Activated B cell treated with CpG ODN at 0.5 μM for 24 hours (primary cell): ENCODE measurements at regions not wholly inside any gene's neighbourhood (a gene's known extent, or its start where the extent isn't known, plus 50 kb on each side); places are given as distances from the start of the nearest gene placed in this dataset.

Experiments used
- ATAC-seq: fragments of 200-7000 bp; cut with Tn5 transposase; one replicate; pipeline ENCODE4 v1.10.0; 2021; ENCODE audit warnings: low read depth, mild to moderate bottlenecking, moderate library complexity
- CTCF ChIA-PET: fragments of 350-600 bp; sonication (Branson Sonifier 250); formaldehyde crosslinking; loops from one replicate; lab custom pipeline; 2021; ENCODE audit warnings: antibody characterized with exemption; lab: Charles Lee
- POLR2A ChIA-PET: fragments of 350-600 bp; sonication (Branson Sonifier 250); formaldehyde crosslinking; loops from one replicate; lab custom pipeline; 2021; ENCODE audit warnings: antibody characterized with exemption; lab: Charles Lee
- DNase-seq: peaks from one replicate; pipeline ENCODE4 v3.0.0; 2022
- H3K27ac Mint-ChIP-seq: one replicate; pipeline ENCODE4 v1.8.0; 2020; ENCODE audit warnings: mixed read lengths
- H3K27me3 Mint-ChIP-seq: one replicate; pipeline ENCODE4 v1.8.0; 2021; ENCODE audit warnings: mixed read lengths
- H3K36me3 Mint-ChIP-seq: one replicate; pipeline ENCODE4 v1.8.0; 2021; ENCODE audit warnings: low read depth, mixed read lengths
- H3K4me1 Mint-ChIP-seq: one replicate; pipeline ENCODE4 v1.8.0; 2021; ENCODE audit warnings: mixed read lengths
- H3K4me3 Mint-ChIP-seq: one replicate; pipeline ENCODE4 v1.8.0; 2020; ENCODE audit warnings: mild to moderate bottlenecking, mixed read lengths
- H3K9me3 Mint-ChIP-seq: one replicate; pipeline ENCODE4 v1.8.0; 2020; ENCODE audit warnings: mixed read lengths
- CTCF ChIP-seq: fragments of 200-600 bp; IDR thresholded peaks from one replicate; pipeline ENCODE4 v1.8.0; 2022; ENCODE audit warnings: antibody characterized with exemption, mild to moderate bottlenecking
- intact Hi-C: fragments of 100-400 bp; cut with micrococcal nuclease; formaldehyde crosslinking; loops from one replicate; pipeline ENCODE4 v1.15.1; 2024

GRCh38 chr7:136064627-136065237, 87.6 kb upstream of the MTPN start:
- Mint-ChIP-seq H3K27ac (no peak overlapping the region), H3K4me3 (no peak overlapping the region), H3K27me3 (no peaks in the 10 kb centered on the region), H3K9me3 (no peaks in the 10 kb centered on the region), H3K36me3 (no peaks in the 10 kb centered on the region), H3K4me1 (no peaks in the 10 kb centered on the region)
- no peak for TF ChIP-seq CTCF
- ChIA-PET CTCF (no interaction called here), POLR2A (no interaction called here)
- intact Hi-C loops = no loop called here
- DNase-seq (no peak), ATAC-seq (no peak)

- no peak overlapping the region for H3K27ac Mint-ChIP-seq
- ATAC-seq = no peak
- ChIA-PET POLR2A (no interaction called here), CTCF (no interaction called here)
- no peak for DNase-seq
- intact Hi-C loops = no loop called here
- no peaks in the 10 kb centered on the region for H3K36me3 Mint-ChIP-seq
- H3K4me3 Mint-ChIP-seq = no peak overlapping the region
- TF ChIP-seq CTCF = no peak
- no peaks in the 10 kb centered on the region for H3K9me3 Mint-ChIP-seq
- no peaks in the 10 kb centered on the region for H3K27me3 Mint-ChIP-seq
- H3K4me1 Mint-ChIP-seq = no peaks in the 10 kb centered on the region
Observed at GRCh38 chr7:136064081-136064480, 86.9 kb upstream of the MTPN start.

GRCh38 chr7:136063326-136063666, 86.1 kb upstream of the MTPN start:
- no peak for TF ChIP-seq CTCF
- no peak overlapping the region for H3K4me3 Mint-ChIP-seq
- no peaks in the 10 kb centered on the region for H3K36me3 Mint-ChIP-seq
- no peaks in the 10 kb centered on the region for H3K27me3 Mint-ChIP-seq
- intact Hi-C loops = no loop called here
- no peak for DNase-seq
- POLR2A ChIA-PET = no interaction called here
- no peaks in the 10 kb centered on the region for H3K4me1 Mint-ChIP-seq
- ATAC-seq = no peak
- no peaks in the 10 kb centered on the region for H3K9me3 Mint-ChIP-seq
- no peak overlapping the region for H3K27ac Mint-ChIP-seq
- CTCF ChIA-PET = no interaction called here

- POLR2A ChIA-PET = no interaction called here
- CTCF ChIA-PET = no interaction called here
- no peak for DNase-seq
- H3K36me3 Mint-ChIP-seq = no peaks in the 10 kb centered on the region
- intact Hi-C loops = no loop called here
- H3K9me3 Mint-ChIP-seq = no peaks in the 10 kb centered on the region
- no peak for TF ChIP-seq CTCF
- no peaks in the 10 kb centered on the region for H3K4me1 Mint-ChIP-seq
- no peak for ATAC-seq
- H3K27me3 Mint-ChIP-seq = no peaks in the 10 kb centered on the region
- no peak overlapping the region for H3K27ac Mint-ChIP-seq
- no peak overlapping the region for H3K4me3 Mint-ChIP-seq
Observed at GRCh38 chr7:136062625-136063325, 85.6 kb upstream of the MTPN start.

- H3K4me3 Mint-ChIP-seq = no peak overlapping the region
Observed at GRCh38 chr7:136061433-136061832, 84.3 kb upstream of the MTPN start.

More at GRCh38 chr7:136061433-136061832, 84.3 kb upstream of the MTPN start:
- ChIA-PET POLR2A (no interaction called here), CTCF (no interaction called here)
- H3K27ac Mint-ChIP-seq = no peak overlapping the region
- ATAC-seq (no peak), DNase-seq (no peak)
- H3K4me1 Mint-ChIP-seq = no peaks in the 10 kb centered on the region
- no peak for TF ChIP-seq CTCF
- intact Hi-C loops = no loop called here
- H3K9me3 Mint-ChIP-seq = no peaks in the 10 kb centered on the region
- no peaks in the 10 kb centered on the region for H3K27me3 Mint-ChIP-seq
- no peaks in the 10 kb centered on the region for H3K36me3 Mint-ChIP-seq
